Activated CD4-positive, CD25-positive, alpha-beta regulatory T cell (primary cell): ENCODE measurements at regions not wholly inside any gene's neighbourhood (a gene's known extent, or its start where the extent isn't known, plus 50 kb on each side); places are given as distances from the start of the nearest gene placed in this dataset.
A peak's percentile ranks its signal among the peaks of the same experiment; 100 is the strongest.
"Not testable (repeated sequence)": the region's sequence is repeated elsewhere in the genome, so short reads cannot be mapped to it uniquely, and the experiment has no call there.

Experiments
- DNase-seq, 4 experiments: peaks; one replicate each; lab custom pipeline; 2025; lab: John Stamatoyannopoulos, UW

GRCh38 chr1:8169364-8170058, 143.4 kb upstream of the ERRFI1 start:
- DNase-seq, result peak in 1 of 4 experiments; percentile 48

- DNase-seq, result no peak
Measured at GRCh38 chr1:8167936-8168335, 141.8 kb upstream of the ERRFI1 start.

- no peak for DNase-seq
Measured at GRCh38 chr1:8166406-8166805, 140.3 kb upstream of the ERRFI1 start.

GRCh38 chr1:8165595-8166360, 139.7 kb upstream of the ERRFI1 start:
- DNase-seq, result no peak

- no peak for DNase-seq
Measured at GRCh38 chr1:8164670-8165069, 138.6 kb upstream of the ERRFI1 start.

GRCh38 chr1:8163039-8163438, 136.9 kb upstream of the ERRFI1 start:
- DNase-seq, result no peak

- no peak for DNase-seq
Measured at GRCh38 chr1:8162168-8162567, 136.1 kb upstream of the ERRFI1 start.

- no peak for DNase-seq
Measured at GRCh38 chr1:8161546-8162105, 135.5 kb upstream of the ERRFI1 start.

- DNase-seq, result no peak
Measured at GRCh38 chr1:8159470-8160024, 133.4 kb upstream of the ERRFI1 start.

- DNase-seq, result no peak
Measured at GRCh38 chr1:8158995-8159394, 132.9 kb upstream of the ERRFI1 start.

- no peak for DNase-seq
Measured at GRCh38 chr1:8157765-8158164, 131.7 kb upstream of the ERRFI1 start.

- DNase-seq, result no peak
Measured at GRCh38 chr1:8155528-8156186, 129.5 kb upstream of the ERRFI1 start.

- no peak for DNase-seq
Measured at GRCh38 chr1:8154621-8155052, 128.5 kb upstream of the ERRFI1 start.

GRCh38 chr1:8153961-8154360, 127.9 kb upstream of the ERRFI1 start:
- DNase-seq, result no peak

- no peak for DNase-seq
Measured at GRCh38 chr1:8152731-8153702, 126.9 kb upstream of the ERRFI1 start.

GRCh38 chr1:8151647-8152046, 125.5 kb upstream of the ERRFI1 start:
- no peak for DNase-seq

- DNase-seq, result not testable (repeated sequence)
Measured at GRCh38 chr1:8149756-8150155, 123.6 kb upstream of the ERRFI1 start.

- no peak for DNase-seq
Measured at GRCh38 chr1:8147956-8148355, 121.8 kb upstream of the ERRFI1 start.

GRCh38 chr1:8146257-8146855, 120.2 kb upstream of the ERRFI1 start:
- no peak for DNase-seq

- no peak for DNase-seq
Measured at GRCh38 chr1:8145545-8146202, 119.6 kb upstream of the ERRFI1 start.
